Kidney (tissue), 13 donors: ENCODE measurements at regions not wholly inside any gene's neighbourhood (a gene's known extent, or its start where the extent isn't known, plus 50 kb on each side); places are given as distances from the start of the nearest gene placed in this dataset.

Experiments used
- DNase-seq, 5 donors: peaks; one replicate each; pipeline ENCODE4 v3.0.0-alpha.2; 2013 to 2020
- FAIRE-seq: peaks from 2 replicates; lab custom pipeline; 2012; peaks lifted over from hg19 to GRCh38; lab: Jason Lieb, UNC
- H3K27ac ChIP-seq, 2 donors: one replicate each; pipeline ENCODE4 v1.7.0; 2013; ENCODE audit warnings: low read depth in 2 of 2, low read length in 2 of 2, inconsistent platforms in 1 of 2
- H3K27me3 ChIP-seq: one replicate; pipeline ENCODE4 v1.7.1; 2013; ENCODE audit warnings: low read length, inconsistent platforms; ENCODE audit not compliant: control insufficient read depth, insufficient read depth
- H3K36me3 ChIP-seq, 3 donors: one replicate each; pipeline versions ENCODE4 v1.7.0 to v1.7.1; 2013; ENCODE audit warnings: low read length in 3 of 3, control low read depth in 1 of 3, inconsistent platforms in 1 of 3; ENCODE audit not compliant: insufficient read depth in 3 of 3, control insufficient read depth in 2 of 3
- H3K4me1 ChIP-seq, 3 donors: one replicate each; pipeline versions ENCODE4 v1.7.0 to v1.7.1; 2013; ENCODE audit warnings: low read length in 3 of 3, inconsistent platforms in 1 of 3, low read depth in 1 of 3; ENCODE audit not compliant: control insufficient read depth in 2 of 3, insufficient read depth in 2 of 3
- H3K4me3 ChIP-seq, 3 donors: one replicate each; pipeline versions ENCODE4 v1.7.0 to v1.8.1; 2013; ENCODE audit warnings: low read length in 3 of 3, control low read depth in 1 of 3, inconsistent platforms in 1 of 3
- H3K9ac ChIP-seq, 3 donors: one replicate each; pipeline versions ENCODE4 v1.7.0 to v1.7.1; 2013; ENCODE audit warnings: low read length in 3 of 3, control low read depth in 1 of 3, inconsistent platforms in 1 of 3
- H3K9me3 ChIP-seq, 3 donors: one replicate each; pipeline versions ENCODE4 v1.7.0 to v1.7.1; 2013; ENCODE audit warnings: low read length in 3 of 3, control low read depth in 1 of 3, inconsistent platforms in 1 of 3; ENCODE audit not compliant: control insufficient read depth in 2 of 3, insufficient read depth in 1 of 3
- intact Hi-C: fragments of 100-400 bp; cut with DNase I; formaldehyde crosslinking; loops from one replicate; pipeline ENCODE4 v1.11.1; 2022
- TF ChIP-seq, protein P1 (sequence below): IDR thresholded peaks from 3 replicates; pipeline ENCODE4 v1.5.1; 2012; ENCODE audit warnings: mild to moderate bottlenecking, moderate library complexity, borderline replicate concordance; ENCODE audit not compliant: insufficient read depth; ENCODE audit errors: extremely low read depth
- donor health status: control.
- donor health status: control.
- donor health status: control.
- donor health status: control.
- donor health status: control.
- donor health status: DM: yes; HTN: yes; CAD: no.
- donor health status: Normal renal cell carcinoma (clear cell type).

- Histone ChIP-seq H3K4me1 (no peaks in the 10 kb centered on the region), H3K4me3 (no peak overlapping the region), H3K27ac (no peak overlapping the region), H3K36me3 (no peaks in the 10 kb centered on the region), H3K9me3 (peaks cover 0 to 3% (median 0%) of the 10 kb centered on the region in 3 donors), H3K9ac (no peak overlapping the region), H3K27me3 (no peaks in the 10 kb centered on the region)
- intact Hi-C loops = no loop called here
- FAIRE-seq (no peak), DNase-seq (no peak)
- TF ChIP-seq, protein P1, sequence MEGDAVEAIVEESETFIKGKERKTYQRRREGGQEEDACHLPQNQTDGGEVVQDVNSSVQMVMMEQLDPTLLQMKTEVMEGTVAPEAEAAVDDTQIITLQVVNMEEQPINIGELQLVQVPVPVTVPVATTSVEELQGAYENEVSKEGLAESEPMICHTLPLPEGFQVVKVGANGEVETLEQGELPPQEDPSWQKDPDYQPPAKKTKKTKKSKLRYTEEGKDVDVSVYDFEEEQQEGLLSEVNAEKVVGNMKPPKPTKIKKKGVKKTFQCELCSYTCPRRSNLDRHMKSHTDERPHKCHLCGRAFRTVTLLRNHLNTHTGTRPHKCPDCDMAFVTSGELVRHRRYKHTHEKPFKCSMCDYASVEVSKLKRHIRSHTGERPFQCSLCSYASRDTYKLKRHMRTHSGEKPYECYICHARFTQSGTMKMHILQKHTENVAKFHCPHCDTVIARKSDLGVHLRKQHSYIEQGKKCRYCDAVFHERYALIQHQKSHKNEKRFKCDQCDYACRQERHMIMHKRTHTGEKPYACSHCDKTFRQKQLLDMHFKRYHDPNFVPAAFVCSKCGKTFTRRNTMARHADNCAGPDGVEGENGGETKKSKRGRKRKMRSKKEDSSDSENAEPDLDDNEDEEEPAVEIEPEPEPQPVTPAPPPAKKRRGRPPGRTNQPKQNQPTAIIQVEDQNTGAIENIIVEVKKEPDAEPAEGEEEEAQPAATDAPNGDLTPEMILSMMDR = no peak
Measured at GRCh38 chr1:198047913-198048312, 108.9 kb upstream of the NEK7 start.

DNA sequence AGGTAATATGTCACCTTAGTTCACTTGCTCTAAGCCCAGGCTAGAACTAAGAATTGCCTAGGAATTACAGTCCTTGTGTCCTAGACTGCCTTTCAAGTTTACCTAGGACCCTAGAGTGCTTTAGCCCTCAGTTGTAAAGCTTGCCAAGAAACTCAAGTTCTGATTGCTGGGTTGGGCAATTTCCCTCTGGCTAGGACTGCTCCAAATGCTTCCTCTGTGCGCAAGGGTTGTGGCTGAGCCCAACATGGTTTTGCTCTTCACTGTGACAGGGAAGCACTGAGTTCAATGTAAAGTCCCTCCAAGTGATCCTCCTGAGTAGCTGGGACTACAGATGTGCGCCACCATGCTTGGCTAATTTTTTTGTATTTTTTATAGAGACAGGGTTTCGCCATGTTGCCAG is 102.3 kb upstream of the NEK7 start:
- Histone ChIP-seq H3K9me3 (peaks cover 0 to 3% (median 0%) of the 10 kb centered on the region in 3 donors), H3K4me1 (no peaks in the 10 kb centered on the region), H3K36me3 (no peaks in the 10 kb centered on the region), H3K9ac (no peak overlapping the region), H3K27ac (no peak overlapping the region), H3K4me3 (no peak overlapping the region), H3K27me3 (no peaks in the 10 kb centered on the region)
- intact Hi-C loops = no loop called here
- FAIRE-seq (no peak), DNase-seq (no peak)
- TF ChIP-seq, protein P1 = no peak

GRCh38 chr1:198056255-198056654 is 100.5 kb upstream of the NEK7 start:
- FAIRE-seq = no peak
- Histone ChIP-seq H3K4me1 (no peaks in the 10 kb centered on the region), H3K9ac (no peak overlapping the region), H3K36me3 (no peaks in the 10 kb centered on the region), H3K27ac (no peak overlapping the region), H3K4me3 (no peak overlapping the region), H3K9me3 (no peaks in the 10 kb centered on the region), H3K27me3 (no peaks in the 10 kb centered on the region)
- intact Hi-C loops = no loop called here
- TF ChIP-seq, protein P1 = no peak
- no peak for DNase-seq

DNA sequence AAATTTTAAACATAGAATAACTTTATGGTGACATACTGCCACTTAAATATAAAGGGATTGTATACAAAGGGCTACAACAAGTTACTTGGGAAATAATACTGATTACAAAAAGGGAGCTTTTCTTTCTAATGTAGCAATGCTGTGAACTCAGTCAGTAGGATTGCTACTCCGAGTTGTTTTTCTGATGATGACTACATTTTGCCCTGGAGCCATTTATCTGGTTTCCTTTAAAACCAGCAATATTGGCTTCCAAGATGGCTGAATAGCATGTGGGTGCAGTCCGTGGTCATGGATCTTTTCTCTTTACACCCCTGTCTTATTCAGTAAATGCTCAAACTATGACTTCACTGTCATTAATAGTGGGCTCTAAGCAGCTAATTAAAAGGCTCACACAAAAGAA is 92.6 kb upstream of the NEK7 start:
- FAIRE-seq (no peak), DNase-seq (no peak)
- Histone ChIP-seq H3K4me1 (no peaks in the 10 kb centered on the region), H3K4me3 (no peak overlapping the region), H3K36me3 (no peaks in the 10 kb centered on the region), H3K27me3 (no peaks in the 10 kb centered on the region), H3K9ac (no peak overlapping the region), H3K27ac (no peak overlapping the region), H3K9me3 (no peaks in the 10 kb centered on the region)
- TF ChIP-seq, protein P1 = no peak
- intact Hi-C loops = no loop called here
